Fibroblast of lung (primary cell): ENCODE measurements at regions not wholly inside any gene's neighbourhood (a gene's known extent, or its start where the extent isn't known, plus 50 kb on each side); places are given as distances from the start of the nearest gene placed in this dataset.

ENCODE experiments used
- DNase-seq, 2 donors: peaks; one replicate each; pipeline versions ENCODE4 v3.0.0 to v3.0.0-alpha.2; 2010; ENCODE audit warnings: low read depth in 2 of 2
- H2AFZ ChIP-seq: 2 replicates; pipeline ENCODE4 v1.5.1; 2012; ENCODE audit warnings: low read length, control low read depth, inconsistent platforms
- H3K27ac ChIP-seq: 2 replicates; pipeline ENCODE4 v1.5.1; 2011; ENCODE audit warnings: low read length, control low read depth; ENCODE audit not compliant: insufficient read depth
- H3K27me3 ChIP-seq: 2 replicates; pipeline ENCODE4 v1.5.1; 2011; ENCODE audit warnings: mild to moderate bottlenecking, low read length; ENCODE audit not compliant: control insufficient read depth, insufficient read depth
- H3K36me3 ChIP-seq: 2 replicates; pipeline ENCODE4 v1.5.1; 2011; ENCODE audit warnings: low read length; ENCODE audit not compliant: control insufficient read depth, insufficient read depth
- H3K4me1 ChIP-seq: 2 replicates; pipeline ENCODE4 v1.5.1; 2011; ENCODE audit warnings: low read length; ENCODE audit not compliant: control insufficient read depth, insufficient read depth; ENCODE audit errors: extremely low read depth
- H3K4me2 ChIP-seq: 2 replicates; pipeline ENCODE4 v1.5.1; 2011; ENCODE audit warnings: low read length, control low read depth; ENCODE audit not compliant: insufficient read depth; ENCODE audit errors: extremely low read depth
- H3K4me3 ChIP-seq, 4 experiments: fragments of 200-600 bp in 1 of 4; sonication (generic) in 1 of 4; replicated peaks in 1 of 4; 2 replicates each; pipeline ENCODE4 v1.5.1; 2011 to 2016; ENCODE audit warnings: low read length in 4 of 4, low read depth in 3 of 4, mild to moderate bottlenecking in 3 of 4, control low read depth in 2 of 4, inconsistent platforms in 1 of 4, mixed read lengths in 1 of 4; ENCODE audit not compliant: insufficient read depth in 1 of 4; ENCODE audit errors: control extremely low read depth in 1 of 4
- H3K79me2 ChIP-seq: 2 replicates; pipeline ENCODE4 v1.5.1; 2012; ENCODE audit warnings: mild to moderate bottlenecking, low read length, inconsistent platforms; ENCODE audit not compliant: control insufficient read depth, insufficient read depth
- H3K9ac ChIP-seq: 2 replicates; pipeline ENCODE4 v1.5.1; 2011; ENCODE audit warnings: mild to moderate bottlenecking, low read length, control low read depth; ENCODE audit not compliant: insufficient read depth
- H3K9me3 ChIP-seq: 2 replicates; pipeline ENCODE4 v1.5.1; 2012; ENCODE audit warnings: low read depth, low read length; ENCODE audit not compliant: control insufficient read depth, insufficient read depth
- H4K20me1 ChIP-seq: 2 replicates; pipeline ENCODE4 v1.5.1; 2011; ENCODE audit warnings: low read length; ENCODE audit not compliant: control insufficient read depth, insufficient read depth; ENCODE audit errors: extremely low read depth
- EZH2 ChIP-seq: IDR thresholded peaks from 2 replicates; pipeline ENCODE4 v1.5.1; 2012; ENCODE audit warnings: low read length, control low read depth, mild to moderate bottlenecking; ENCODE audit errors: missing control alignments
- TF ChIP-seq, protein P1 (sequence below), 2 donors: IDR thresholded peaks in 1 of 2; conservative IDR thresholded peaks in 1 of 2; 1 replicate in 1 of 2; 2 replicates in 1 of 2; pipeline ENCODE4 v1.5.1; 2011 to 2012; ENCODE audit warnings: low read length in 2 of 2, control low read depth in 1 of 2, inconsistent platforms in 1 of 2, low read depth in 1 of 2, mild to moderate bottlenecking in 1 of 2

DNA sequence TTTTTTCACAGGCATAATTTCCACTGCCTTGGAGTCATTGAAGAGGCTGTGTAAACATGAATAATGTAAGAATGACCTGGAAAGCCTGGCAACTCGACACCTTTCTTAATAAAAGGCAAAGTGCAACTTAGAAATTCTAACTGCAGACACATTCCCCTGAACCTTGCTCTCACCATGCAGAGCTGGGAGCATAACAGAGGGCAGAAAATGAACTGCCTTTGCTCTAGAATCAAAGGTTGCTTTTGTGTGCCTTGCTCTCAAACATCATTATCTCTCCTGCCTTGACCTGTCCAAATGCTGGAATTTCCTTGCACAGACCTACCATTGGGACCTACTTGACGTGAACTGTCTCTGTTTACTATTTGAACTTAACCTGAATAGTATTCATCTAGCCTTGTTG lies 462.0 kb upstream of the ZNF462 start:
- H3K27ac ChIP-seq = no peak overlapping the region
- no peak overlapping the region for H3K9ac ChIP-seq
- H3K27me3 ChIP-seq = no peaks in the 10 kb centered on the region
- no peak for DNase-seq
- no peaks in the 10 kb centered on the region for H3K36me3 ChIP-seq
- H2AFZ ChIP-seq = no peak overlapping the region
- H3K4me1 ChIP-seq = no peaks in the 10 kb centered on the region
- H3K4me2 ChIP-seq = no peak overlapping the region
- no peaks in the 10 kb centered on the region for H3K79me2 ChIP-seq
- no peak overlapping the region for H3K4me3 ChIP-seq
- H4K20me1 ChIP-seq = no peaks in the 10 kb centered on the region
- no peaks in the 10 kb centered on the region for H3K9me3 ChIP-seq
- TF ChIP-seq, protein P1, sequence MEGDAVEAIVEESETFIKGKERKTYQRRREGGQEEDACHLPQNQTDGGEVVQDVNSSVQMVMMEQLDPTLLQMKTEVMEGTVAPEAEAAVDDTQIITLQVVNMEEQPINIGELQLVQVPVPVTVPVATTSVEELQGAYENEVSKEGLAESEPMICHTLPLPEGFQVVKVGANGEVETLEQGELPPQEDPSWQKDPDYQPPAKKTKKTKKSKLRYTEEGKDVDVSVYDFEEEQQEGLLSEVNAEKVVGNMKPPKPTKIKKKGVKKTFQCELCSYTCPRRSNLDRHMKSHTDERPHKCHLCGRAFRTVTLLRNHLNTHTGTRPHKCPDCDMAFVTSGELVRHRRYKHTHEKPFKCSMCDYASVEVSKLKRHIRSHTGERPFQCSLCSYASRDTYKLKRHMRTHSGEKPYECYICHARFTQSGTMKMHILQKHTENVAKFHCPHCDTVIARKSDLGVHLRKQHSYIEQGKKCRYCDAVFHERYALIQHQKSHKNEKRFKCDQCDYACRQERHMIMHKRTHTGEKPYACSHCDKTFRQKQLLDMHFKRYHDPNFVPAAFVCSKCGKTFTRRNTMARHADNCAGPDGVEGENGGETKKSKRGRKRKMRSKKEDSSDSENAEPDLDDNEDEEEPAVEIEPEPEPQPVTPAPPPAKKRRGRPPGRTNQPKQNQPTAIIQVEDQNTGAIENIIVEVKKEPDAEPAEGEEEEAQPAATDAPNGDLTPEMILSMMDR (conservative IDR thresholded peaks at IDR 0.05 in 1 of 2, IDR thresholded peaks at IDR 0.05 in 1 of 2; ENCODE audit: low read depth in 1 of 2, low read length in 2 of 2) = no peak
- no peak for TF ChIP-seq EZH2

- no peaks in the 10 kb centered on the region for H3K27me3 ChIP-seq
- no peak overlapping the region for H2AFZ ChIP-seq
- H3K36me3 ChIP-seq = no peaks in the 10 kb centered on the region
- DNase-seq = peak in 1 of 2 donors; percentile 74
- no peaks in the 10 kb centered on the region for H3K9me3 ChIP-seq
- H3K4me1 ChIP-seq = no peaks in the 10 kb centered on the region
- H3K4me2 ChIP-seq = no peak overlapping the region
- H4K20me1 ChIP-seq = no peaks in the 10 kb centered on the region
- no peaks in the 10 kb centered on the region for H3K79me2 ChIP-seq
- no peak overlapping the region for H3K27ac ChIP-seq
- no peak overlapping the region for H3K4me3 ChIP-seq
- no peak for TF ChIP-seq EZH2
- TF ChIP-seq, protein P1 (conservative IDR thresholded peaks at IDR 0.05 in 1 of 2, IDR thresholded peaks at IDR 0.05 in 1 of 2; ENCODE audit: low read depth in 1 of 2, low read length in 2 of 2) = no peak
- no peak overlapping the region for H3K9ac ChIP-seq
These were observed 459.9 kb upstream of the ZNF462 start for GRCh38 chr9:106403081-106403480.

DNA sequence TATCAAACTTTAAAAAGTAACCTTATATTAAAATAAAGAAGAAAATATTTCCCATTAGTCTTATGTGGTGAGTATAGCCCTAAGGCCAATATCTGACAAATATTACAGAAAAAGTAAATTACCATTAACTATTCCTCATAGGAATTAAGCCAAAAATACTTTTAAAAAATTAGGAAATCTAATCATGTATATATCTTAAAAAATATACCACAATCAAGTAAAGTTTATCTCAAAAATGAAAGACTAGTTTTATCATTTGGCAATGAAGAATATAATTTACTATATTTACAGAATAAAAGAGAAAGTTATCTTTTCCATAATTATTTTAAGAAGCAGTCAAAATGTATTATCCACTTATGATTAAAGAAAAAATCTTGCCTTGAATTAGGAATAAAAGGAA lies 458.8 kb upstream of the ZNF462 start:
- H3K36me3 ChIP-seq = no peaks in the 10 kb centered on the region
- no peak for DNase-seq
- H2AFZ ChIP-seq = no peak overlapping the region
- no peaks in the 10 kb centered on the region for H3K27me3 ChIP-seq
- H3K4me1 ChIP-seq = no peaks in the 10 kb centered on the region
- H3K9ac ChIP-seq = no peak overlapping the region
- H3K79me2 ChIP-seq = no peaks in the 10 kb centered on the region
- H3K4me3 ChIP-seq = no peak overlapping the region
- no peak for TF ChIP-seq EZH2
- TF ChIP-seq, protein P1 (conservative IDR thresholded peaks at IDR 0.05 in 1 of 2, IDR thresholded peaks at IDR 0.05 in 1 of 2; ENCODE audit: low read depth in 1 of 2, low read length in 2 of 2) = no peak
- no peak overlapping the region for H3K27ac ChIP-seq
- H3K4me2 ChIP-seq = no peak overlapping the region
- H4K20me1 ChIP-seq = no peaks in the 10 kb centered on the region
- H3K9me3 ChIP-seq = no peaks in the 10 kb centered on the region
